Peyer's patch (tissue), 4 donors: ENCODE measurements at regions not wholly inside any gene's neighbourhood (a gene's known extent, or its start where the extent isn't known, plus 50 kb on each side); places are given as distances from the start of the nearest gene placed in this dataset.

Experiments
- POLR2A ChIP-seq, 2 donors: fragments of 450-650 bp; IDR thresholded peaks; one replicate each; pipeline ENCODE4 v1.5.1; 2017; ENCODE audit warnings: antibody characterized with exemption in 2 of 2, mild to moderate bottlenecking in 2 of 2, moderate library complexity in 2 of 2
- TF ChIP-seq, protein P1 (sequence below), 6 experiments: fragments of 450-650 bp in 4 of 6; fragments of 200-600 bp in 2 of 6; sonication (generic) in 1 of 6; IDR thresholded peaks; one replicate each; pipeline ENCODE4 v1.5.1; 2017 to 2019; ENCODE audit warnings: antibody characterized with exemption in 6 of 6, mild to moderate bottlenecking in 3 of 6, moderate library complexity in 1 of 6

- TF ChIP-seq POLR2A (IDR thresholded peaks at IDR 0.05), result no peak
- TF ChIP-seq, protein P1, sequence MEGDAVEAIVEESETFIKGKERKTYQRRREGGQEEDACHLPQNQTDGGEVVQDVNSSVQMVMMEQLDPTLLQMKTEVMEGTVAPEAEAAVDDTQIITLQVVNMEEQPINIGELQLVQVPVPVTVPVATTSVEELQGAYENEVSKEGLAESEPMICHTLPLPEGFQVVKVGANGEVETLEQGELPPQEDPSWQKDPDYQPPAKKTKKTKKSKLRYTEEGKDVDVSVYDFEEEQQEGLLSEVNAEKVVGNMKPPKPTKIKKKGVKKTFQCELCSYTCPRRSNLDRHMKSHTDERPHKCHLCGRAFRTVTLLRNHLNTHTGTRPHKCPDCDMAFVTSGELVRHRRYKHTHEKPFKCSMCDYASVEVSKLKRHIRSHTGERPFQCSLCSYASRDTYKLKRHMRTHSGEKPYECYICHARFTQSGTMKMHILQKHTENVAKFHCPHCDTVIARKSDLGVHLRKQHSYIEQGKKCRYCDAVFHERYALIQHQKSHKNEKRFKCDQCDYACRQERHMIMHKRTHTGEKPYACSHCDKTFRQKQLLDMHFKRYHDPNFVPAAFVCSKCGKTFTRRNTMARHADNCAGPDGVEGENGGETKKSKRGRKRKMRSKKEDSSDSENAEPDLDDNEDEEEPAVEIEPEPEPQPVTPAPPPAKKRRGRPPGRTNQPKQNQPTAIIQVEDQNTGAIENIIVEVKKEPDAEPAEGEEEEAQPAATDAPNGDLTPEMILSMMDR (IDR thresholded peaks at IDR 0.05), result no peak
Measured at GRCh38 chr10:92755725-92756124, 66.0 kb downstream of the HHEX start.
